Liver (tissue), 8 donors: ENCODE measurements at regions not wholly inside any gene's neighbourhood (a gene's known extent, or its start where the extent isn't known, plus 50 kb on each side); places are given as distances from the start of the nearest gene placed in this dataset.

ENCODE experiments used
- DNase-seq: peaks from one replicate; pipeline ENCODE4 v3.0.0-alpha.2; 2017; ENCODE audit warnings: low spot score
- H3K27ac ChIP-seq, 2 donors: one replicate each; pipeline ENCODE4 v1.7.0; 2013; ENCODE audit warnings: inconsistent platforms in 2 of 2, low read length in 2 of 2, control low read depth in 1 of 2, low read depth in 1 of 2, mild to moderate bottlenecking in 1 of 2
- H3K27me3 ChIP-seq, 4 donors: one replicate each; pipeline versions ENCODE4 v1.6.1 to v1.7.0; 2013; ENCODE audit warnings: low read length in 3 of 4, inconsistent platforms in 1 of 4, mild to moderate bottlenecking in 1 of 4, moderate library complexity in 1 of 4; ENCODE audit not compliant: control insufficient read depth in 4 of 4, insufficient read depth in 4 of 4
- H3K36me3 ChIP-seq, 4 donors: one replicate each; pipeline versions ENCODE4 v1.6.1 to v1.7.0; 2013; ENCODE audit warnings: low read length in 3 of 4, mild to moderate bottlenecking in 3 of 4, low read depth in 1 of 4, moderate library complexity in 1 of 4; ENCODE audit not compliant: control insufficient read depth in 4 of 4, insufficient read depth in 3 of 4
- H3K4me1 ChIP-seq, 4 donors: one replicate each; pipeline versions ENCODE4 v1.6.1 to v1.7.0; 2013; ENCODE audit warnings: low read length in 3 of 4, mild to moderate bottlenecking in 3 of 4, moderate library complexity in 1 of 4; ENCODE audit not compliant: control insufficient read depth in 4 of 4, insufficient read depth in 4 of 4
- H3K4me3 ChIP-seq, 3 donors: one replicate each; pipeline versions ENCODE4 v1.6.1 to v1.7.0; 2013; ENCODE audit warnings: low read length in 3 of 3, control low read depth in 1 of 3, low read depth in 1 of 3, mild to moderate bottlenecking in 1 of 3
- H3K9ac ChIP-seq, 2 donors: one replicate each; pipeline ENCODE4 v1.7.0; 2013; ENCODE audit warnings: low read length in 2 of 2, mild to moderate bottlenecking in 2 of 2, moderate library complexity in 2 of 2, control low read depth in 1 of 2, low read depth in 1 of 2
- H3K9me3 ChIP-seq, 4 donors: one replicate each; pipeline versions ENCODE4 v1.6.1 to v1.7.0; 2013; ENCODE audit warnings: low read length in 3 of 4; ENCODE audit not compliant: control insufficient read depth in 4 of 4
- EGR1 ChIP-seq, 2 donors: IDR thresholded peaks; 2 replicates each; pipeline ENCODE4 v1.6.1; 2016 to 2018; ENCODE audit warnings: antibody characterized with exemption in 2 of 2, low read depth in 2 of 2
- FOXA1 ChIP-seq: IDR thresholded peaks from 2 replicates; pipeline ENCODE4 v1.6.1; 2016; ENCODE audit warnings: antibody characterized with exemption
- FOXA2 ChIP-seq: IDR thresholded peaks from 2 replicates; pipeline ENCODE4 v1.6.1; 2016; ENCODE audit warnings: antibody characterized with exemption
- GABPA ChIP-seq, 2 donors: IDR thresholded peaks in 1 of 2; conservative IDR thresholded peaks in 1 of 2; 2 replicates each; pipeline ENCODE4 v1.6.1; 2016; ENCODE audit warnings: antibody characterized with exemption in 2 of 2, mild to moderate bottlenecking in 1 of 2, moderate library complexity in 1 of 2
- HNF4A ChIP-seq, 2 donors: conservative IDR thresholded peaks; 2 replicates each; pipeline ENCODE4 v1.6.1; 2016; ENCODE audit warnings: antibody characterized with exemption in 2 of 2, mild to moderate bottlenecking in 2 of 2
- HNF4G ChIP-seq: IDR thresholded peaks from 2 replicates; pipeline ENCODE4 v1.6.1; 2016; ENCODE audit warnings: antibody characterized with exemption
- JUND ChIP-seq, 2 donors: IDR thresholded peaks; 2 replicates each; pipeline ENCODE4 v1.6.1; 2016; ENCODE audit warnings: antibody characterized with exemption in 2 of 2
- NR2F2 ChIP-seq: IDR thresholded peaks from 2 replicates; pipeline ENCODE4 v1.6.1; 2016; ENCODE audit warnings: antibody characterized with exemption
- RAD21 ChIP-seq, 2 donors: IDR thresholded peaks; 2 replicates each; pipeline ENCODE4 v1.6.1; 2016; ENCODE audit warnings: antibody characterized with exemption in 2 of 2, mild to moderate bottlenecking in 2 of 2
- RXRA ChIP-seq, 2 donors: IDR thresholded peaks; 2 replicates each; pipeline ENCODE4 v1.6.1; 2017 to 2018; ENCODE audit warnings: antibody characterized with exemption in 2 of 2, mild to moderate bottlenecking in 1 of 2
- TAF1 ChIP-seq: conservative IDR thresholded peaks from 2 replicates; pipeline ENCODE4 v1.6.1; 2016; ENCODE audit warnings: antibody characterized with exemption, mild to moderate bottlenecking
- YY1 ChIP-seq: IDR thresholded peaks from 2 replicates; pipeline ENCODE4 v1.6.1; 2016; ENCODE audit warnings: antibody characterized with exemption, mild to moderate bottlenecking
- WGBS: extraction: QIAGEN DNeasy Blood & Tissue Kit; methylation state at CpG from one replicate; pipeline ENCODE4 v1.1.7; 2013; 5-methylcytosine and 5-hydroxymethylcytosine counted together
- TF ChIP-seq, protein P1 (sequence below): IDR thresholded peaks from 2 replicates; pipeline ENCODE4 v1.6.1; 2016; ENCODE audit warnings: antibody characterized with exemption
- TF ChIP-seq, protein P2 (sequence below): IDR thresholded peaks from 2 replicates; pipeline ENCODE4 v1.6.1; 2016; ENCODE audit warnings: antibody characterized with exemption
- TF ChIP-seq, protein P3 (sequence below): IDR thresholded peaks from 2 replicates; pipeline ENCODE4 v1.6.1; 2016; ENCODE audit warnings: antibody characterized with exemption, mild to moderate bottlenecking
- TF ChIP-seq, protein P4 (sequence below): IDR thresholded peaks from 2 replicates; pipeline ENCODE4 v1.6.1; 2016; ENCODE audit warnings: antibody characterized with exemption
- TF ChIP-seq, protein P5 (sequence below): fragments of 150-350 bp; IDR thresholded peaks from 2 replicates; pipeline ENCODE4 v1.5.1; 2017; ENCODE audit warnings: improper control_type of control experiment, low read depth, low read length; ENCODE audit not compliant: missing input control
- donor health status: healthy.
- donor health status: healthy.
- donor health status: healthy.
- donor health status: healthy.
- donor health status: healthy.

DNA sequence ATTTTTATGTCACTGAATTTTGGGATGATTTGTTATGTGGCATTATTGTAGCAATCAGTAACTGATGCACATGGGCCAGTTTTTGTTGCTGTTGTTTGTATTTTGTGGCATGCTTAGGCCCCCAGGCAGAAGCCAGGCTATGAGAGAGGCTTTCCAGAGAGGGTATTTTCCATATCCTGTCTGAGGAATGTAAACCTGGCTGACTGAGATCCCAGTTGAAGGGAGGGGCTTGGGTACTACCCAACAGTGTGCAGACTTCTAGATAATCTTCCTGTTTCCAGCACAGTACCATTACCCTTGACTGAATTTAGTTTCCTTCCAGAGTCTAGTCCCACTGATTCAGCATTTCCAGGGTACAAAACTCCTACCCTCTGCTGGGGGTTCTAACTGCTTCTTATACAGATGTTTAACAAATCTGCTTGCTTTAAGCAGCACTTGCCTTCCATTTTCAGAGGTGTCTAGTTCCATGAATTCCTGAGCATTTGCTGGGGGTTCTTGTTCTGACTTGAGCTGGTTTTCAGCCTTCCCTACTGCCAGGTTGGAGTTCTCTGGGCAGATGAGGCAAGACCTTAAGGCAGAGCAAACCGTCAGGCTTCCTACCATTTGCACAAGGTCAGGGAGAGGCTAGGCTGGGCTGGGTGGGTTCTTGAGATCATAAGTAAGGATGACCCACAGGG lies 104.7 kb upstream of the EGFL6 start:
- Histone ChIP-seq H3K4me3 (no peak overlapping the region), H3K36me3 (no peaks in the 10 kb centered on the region), H3K4me1 (no peaks in the 10 kb centered on the region), H3K9ac (no peak overlapping the region), H3K27ac (no peak overlapping the region), H3K27me3 (peaks cover 0 to 2% (median 0%) of the 10 kb centered on the region in 4 donors), H3K9me3 (peaks cover 0 to 7% (median 3%) of the 10 kb centered on the region in 4 donors)
- DNase-seq: no peak
- 91% methylated on average over 1 of the region's 1 CpG for WGBS
- no peak for TF ChIP-seq HNF4A (conservative IDR thresholded peaks at IDR 0.05)
- no peak for TF ChIP-seq GABPA (IDR thresholded peaks at IDR 0.05 in 1 of 2, conservative IDR thresholded peaks at IDR 0.05 in 1 of 2)
- no peak for TF ChIP-seq HNF4G
- no peak for TF ChIP-seq RXRA (IDR thresholded peaks at IDR 0.05)
- TF ChIP-seq FOXA2: no peak
- TF ChIP-seq, protein P1, sequence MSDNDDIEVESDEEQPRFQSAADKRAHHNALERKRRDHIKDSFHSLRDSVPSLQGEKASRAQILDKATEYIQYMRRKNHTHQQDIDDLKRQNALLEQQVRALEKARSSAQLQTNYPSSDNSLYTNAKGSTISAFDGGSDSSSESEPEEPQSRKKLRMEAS: no peak
- TF ChIP-seq, protein P2, sequence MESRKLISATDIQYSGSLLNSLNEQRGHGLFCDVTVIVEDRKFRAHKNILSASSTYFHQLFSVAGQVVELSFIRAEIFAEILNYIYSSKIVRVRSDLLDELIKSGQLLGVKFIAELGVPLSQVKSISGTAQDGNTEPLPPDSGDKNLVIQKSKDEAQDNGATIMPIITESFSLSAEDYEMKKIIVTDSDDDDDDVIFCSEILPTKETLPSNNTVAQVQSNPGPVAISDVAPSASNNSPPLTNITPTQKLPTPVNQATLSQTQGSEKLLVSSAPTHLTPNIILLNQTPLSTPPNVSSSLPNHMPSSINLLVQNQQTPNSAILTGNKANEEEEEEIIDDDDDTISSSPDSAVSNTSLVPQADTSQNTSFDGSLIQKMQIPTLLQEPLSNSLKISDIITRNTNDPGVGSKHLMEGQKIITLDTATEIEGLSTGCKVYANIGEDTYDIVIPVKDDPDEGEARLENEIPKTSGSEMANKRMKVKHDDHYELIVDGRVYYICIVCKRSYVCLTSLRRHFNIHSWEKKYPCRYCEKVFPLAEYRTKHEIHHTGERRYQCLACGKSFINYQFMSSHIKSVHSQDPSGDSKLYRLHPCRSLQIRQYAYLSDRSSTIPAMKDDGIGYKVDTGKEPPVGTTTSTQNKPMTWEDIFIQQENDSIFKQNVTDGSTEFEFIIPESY: no peak
- TF ChIP-seq RAD21 (IDR thresholded peaks at IDR 0.05): no peak
- TF ChIP-seq JUND (IDR thresholded peaks at IDR 0.05): no peak
- no peak for TF ChIP-seq TAF1
- TF ChIP-seq, protein P3, sequence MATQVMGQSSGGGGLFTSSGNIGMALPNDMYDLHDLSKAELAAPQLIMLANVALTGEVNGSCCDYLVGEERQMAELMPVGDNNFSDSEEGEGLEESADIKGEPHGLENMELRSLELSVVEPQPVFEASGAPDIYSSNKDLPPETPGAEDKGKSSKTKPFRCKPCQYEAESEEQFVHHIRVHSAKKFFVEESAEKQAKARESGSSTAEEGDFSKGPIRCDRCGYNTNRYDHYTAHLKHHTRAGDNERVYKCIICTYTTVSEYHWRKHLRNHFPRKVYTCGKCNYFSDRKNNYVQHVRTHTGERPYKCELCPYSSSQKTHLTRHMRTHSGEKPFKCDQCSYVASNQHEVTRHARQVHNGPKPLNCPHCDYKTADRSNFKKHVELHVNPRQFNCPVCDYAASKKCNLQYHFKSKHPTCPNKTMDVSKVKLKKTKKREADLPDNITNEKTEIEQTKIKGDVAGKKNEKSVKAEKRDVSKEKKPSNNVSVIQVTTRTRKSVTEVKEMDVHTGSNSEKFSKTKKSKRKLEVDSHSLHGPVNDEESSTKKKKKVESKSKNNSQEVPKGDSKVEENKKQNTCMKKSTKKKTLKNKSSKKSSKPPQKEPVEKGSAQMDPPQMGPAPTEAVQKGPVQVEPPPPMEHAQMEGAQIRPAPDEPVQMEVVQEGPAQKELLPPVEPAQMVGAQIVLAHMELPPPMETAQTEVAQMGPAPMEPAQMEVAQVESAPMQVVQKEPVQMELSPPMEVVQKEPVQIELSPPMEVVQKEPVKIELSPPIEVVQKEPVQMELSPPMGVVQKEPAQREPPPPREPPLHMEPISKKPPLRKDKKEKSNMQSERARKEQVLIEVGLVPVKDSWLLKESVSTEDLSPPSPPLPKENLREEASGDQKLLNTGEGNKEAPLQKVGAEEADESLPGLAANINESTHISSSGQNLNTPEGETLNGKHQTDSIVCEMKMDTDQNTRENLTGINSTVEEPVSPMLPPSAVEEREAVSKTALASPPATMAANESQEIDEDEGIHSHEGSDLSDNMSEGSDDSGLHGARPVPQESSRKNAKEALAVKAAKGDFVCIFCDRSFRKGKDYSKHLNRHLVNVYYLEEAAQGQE: no peak
- TF ChIP-seq FOXA1: no peak

DNA sequence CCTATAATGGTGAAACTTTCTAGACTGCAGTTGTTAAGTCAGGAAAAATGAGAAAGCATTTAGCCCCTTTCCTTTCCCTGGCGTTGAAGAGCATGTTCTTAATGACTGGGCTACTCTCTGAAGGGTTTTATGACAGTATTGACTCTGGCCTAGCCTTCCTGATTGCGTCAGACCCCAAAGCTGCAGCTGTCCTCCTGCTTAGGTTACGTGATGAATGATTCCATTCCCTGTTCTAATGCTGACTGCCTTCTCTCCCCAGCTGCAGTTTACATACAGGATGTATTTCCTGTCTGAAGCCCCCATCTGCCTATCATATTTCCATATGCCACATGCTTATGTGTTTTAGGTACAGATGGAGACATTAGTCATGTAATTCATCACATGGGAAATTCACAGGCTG lies 105.8 kb upstream of the EGFL6 start:
- H3K27me3 ChIP-seq: no peaks in the 10 kb centered on the region
- no peak for DNase-seq
- H3K27ac ChIP-seq: no peak overlapping the region
- peaks cover 0 to 7% (median 3%) of the 10 kb centered on the region in 4 donors for H3K9me3 ChIP-seq
- no peaks in the 10 kb centered on the region for H3K4me1 ChIP-seq
- TF ChIP-seq RAD21 (IDR thresholded peaks at IDR 0.05) (no peak), HNF4G (no peak), NR2F2 (no peak), YY1 (no peak), FOXA1 (no peak), TAF1 (no peak), EGR1 (IDR thresholded peaks at IDR 0.05; ENCODE audit: low read depth in 2 of 2) (no peak), RXRA (IDR thresholded peaks at IDR 0.05) (no peak)
- TF ChIP-seq, protein P4, sequence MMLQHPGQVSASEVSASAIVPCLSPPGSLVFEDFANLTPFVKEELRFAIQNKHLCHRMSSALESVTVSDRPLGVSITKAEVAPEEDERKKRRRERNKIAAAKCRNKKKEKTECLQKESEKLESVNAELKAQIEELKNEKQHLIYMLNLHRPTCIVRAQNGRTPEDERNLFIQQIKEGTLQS: no peak
- TF ChIP-seq, protein P5, sequence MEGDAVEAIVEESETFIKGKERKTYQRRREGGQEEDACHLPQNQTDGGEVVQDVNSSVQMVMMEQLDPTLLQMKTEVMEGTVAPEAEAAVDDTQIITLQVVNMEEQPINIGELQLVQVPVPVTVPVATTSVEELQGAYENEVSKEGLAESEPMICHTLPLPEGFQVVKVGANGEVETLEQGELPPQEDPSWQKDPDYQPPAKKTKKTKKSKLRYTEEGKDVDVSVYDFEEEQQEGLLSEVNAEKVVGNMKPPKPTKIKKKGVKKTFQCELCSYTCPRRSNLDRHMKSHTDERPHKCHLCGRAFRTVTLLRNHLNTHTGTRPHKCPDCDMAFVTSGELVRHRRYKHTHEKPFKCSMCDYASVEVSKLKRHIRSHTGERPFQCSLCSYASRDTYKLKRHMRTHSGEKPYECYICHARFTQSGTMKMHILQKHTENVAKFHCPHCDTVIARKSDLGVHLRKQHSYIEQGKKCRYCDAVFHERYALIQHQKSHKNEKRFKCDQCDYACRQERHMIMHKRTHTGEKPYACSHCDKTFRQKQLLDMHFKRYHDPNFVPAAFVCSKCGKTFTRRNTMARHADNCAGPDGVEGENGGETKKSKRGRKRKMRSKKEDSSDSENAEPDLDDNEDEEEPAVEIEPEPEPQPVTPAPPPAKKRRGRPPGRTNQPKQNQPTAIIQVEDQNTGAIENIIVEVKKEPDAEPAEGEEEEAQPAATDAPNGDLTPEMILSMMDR: no peak
- TF ChIP-seq, protein P2: no peak
- TF ChIP-seq, protein P1: no peak
- TF ChIP-seq, protein P3: no peak
- WGBS: 37% methylated on average over 3 of the region's 3 CpGs
- H3K36me3 ChIP-seq: no peaks in the 10 kb centered on the region
- no peak overlapping the region for H3K4me3 ChIP-seq
- no peak overlapping the region for H3K9ac ChIP-seq
